ENCODE measurements at regions not wholly inside any gene's neighbourhood (a gene's known extent, or its start where the extent isn't known, plus 50 kb on each side); places are given as distances from the start of the nearest gene placed in this dataset.

DNA sequence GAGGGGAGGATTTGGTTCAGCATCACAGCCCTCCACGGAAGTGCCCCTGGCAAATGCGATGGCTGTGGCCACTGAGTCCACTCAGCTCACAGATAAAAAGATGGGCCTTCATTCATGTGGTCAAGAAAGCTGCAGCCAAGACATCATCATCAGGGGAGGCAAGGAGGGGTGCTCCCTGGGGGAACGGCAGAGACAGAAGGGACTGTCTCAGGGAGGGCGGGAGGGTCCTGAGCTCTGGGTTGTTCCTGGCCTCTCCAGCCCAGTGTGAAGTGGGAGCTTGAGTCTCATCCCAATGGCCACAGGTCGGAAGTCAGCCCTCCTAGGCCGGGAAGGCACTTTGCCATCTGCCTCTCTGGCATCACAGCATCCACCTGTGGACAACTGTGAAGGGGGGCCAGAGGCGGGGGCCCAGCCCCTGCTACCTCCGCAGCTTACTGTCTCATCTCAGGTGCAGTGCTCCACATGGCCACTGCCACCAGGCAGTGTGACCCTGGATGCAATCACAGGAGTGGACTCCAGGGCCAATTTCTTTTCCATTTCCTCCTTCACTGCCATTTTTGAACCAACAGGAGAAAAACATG lies 137.8 kb upstream of the SOX1 start:
- TF ChIP-seq CTCF (IDR thresholded peaks at IDR 0.05 in 2 of 3, conservative IDR thresholded peaks at IDR 0.05 in 1 of 3; ENCODE audit: control insufficient read depth in 2 of 3, extremely low read depth in 1 of 3, insufficient read depth in 1 of 3, low read depth in 3 of 3, low read length in 3 of 3) (no peak), GABPA (IDR thresholded peaks at IDR 0.05; ENCODE audit: low read depth) (no peak), RFX5 (IDR thresholded peaks at IDR 0.05; ENCODE audit: low read depth, low read length) (no peak), NRF1 (conservative IDR thresholded peaks at IDR 0.05; ENCODE audit: low read depth, low read length) (no peak), POLR2AphosphoS5 (IDR thresholded peaks at IDR 0.05; ENCODE audit: low read length) (no peak), EZH2 (IDR thresholded peaks at IDR 0.05; ENCODE audit: borderline replicate concordance, control insufficient read depth, low read depth, low read length) (no peak)

Data from GM12878 (cell line).